GM12864 (cell line): ENCODE measurements at regions not wholly inside any gene's neighbourhood (a gene's known extent, or its start where the extent isn't known, plus 50 kb on each side); places are given as distances from the start of the nearest gene placed in this dataset.

ENCODE experiments used
- DNase-seq: peaks from one replicate; pipeline ENCODE4 v3.0.0-alpha.2; 2011; ENCODE audit warnings: low read depth
- H3K4me3 ChIP-seq: 2 replicates; pipeline ENCODE4 v1.5.1; 2011; ENCODE audit warnings: mild to moderate bottlenecking, low read depth, low read length, control low read depth
- CTCF ChIP-seq: IDR thresholded peaks from 2 replicates; pipeline ENCODE4 v1.5.1; 2011; ENCODE audit warnings: low read depth, mild to moderate bottlenecking, moderate library complexity, low read length, control low read depth, inconsistent platforms; ENCODE audit errors: missing control alignments

- no peak for DNase-seq
- H3K4me3 ChIP-seq, result no peak overlapping the region
- no peak for TF ChIP-seq CTCF
Measured at GRCh38 chr12:30823156-30823699, 68.5 kb upstream of the CAPRIN2 start.

GRCh38 chr12:30822385-30823155 is 67.8 kb upstream of the CAPRIN2 start:
- TF ChIP-seq CTCF, result no peak
- no peak for DNase-seq
- H3K4me3 ChIP-seq, result no peak overlapping the region

GRCh38 chr12:30820406-30820946 is 65.7 kb upstream of the CAPRIN2 start:
- no peak for TF ChIP-seq CTCF
- no peak for DNase-seq
- H3K4me3 ChIP-seq, result no peak overlapping the region

GRCh38 chr12:30818562-30818961 is 63.8 kb upstream of the CAPRIN2 start:
- no peak for TF ChIP-seq CTCF
- no peak overlapping the region for H3K4me3 ChIP-seq

GRCh38 chr12:30816742-30817465 is 62.2 kb upstream of the CAPRIN2 start:
- TF ChIP-seq CTCF, result no peak
- H3K4me3 ChIP-seq, result no peak overlapping the region
- no peak for DNase-seq

More at GRCh38 chr12:30818562-30818961, 63.8 kb upstream of the CAPRIN2 start:
- DNase-seq, result no peak

- no peak for TF ChIP-seq CTCF
- DNase-seq, result no peak
- H3K4me3 ChIP-seq, result no peak overlapping the region
Measured at GRCh38 chr12:30814295-30814655, 59.5 kb upstream of the CAPRIN2 start.
